ENCODE measurements at regions not wholly inside any gene's neighbourhood (a gene's known extent, or its start where the extent isn't known, plus 50 kb on each side); places are given as distances from the start of the nearest gene placed in this dataset.

DNA sequence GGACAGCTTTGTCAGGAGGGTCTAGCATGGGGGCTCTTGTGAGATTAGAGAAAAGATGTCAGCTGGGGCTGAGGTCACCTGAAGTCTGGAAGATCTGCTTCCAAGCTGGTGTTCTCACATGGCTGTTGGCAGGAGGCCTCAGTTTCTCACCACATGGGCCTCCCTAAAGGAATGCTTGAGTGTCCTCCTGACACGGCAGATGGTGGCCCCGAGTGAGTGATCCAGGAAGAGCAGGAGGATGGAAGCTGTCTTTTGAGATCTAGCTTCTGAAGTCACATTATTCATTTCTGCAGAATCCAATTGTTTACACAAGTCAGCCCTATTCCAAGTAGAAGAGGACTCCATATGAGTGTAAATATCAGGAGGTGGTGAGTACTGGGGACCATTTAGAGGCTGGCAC is 344.0 kb upstream of the PROK2 start:
- TF ChIP-seq, protein P1, sequence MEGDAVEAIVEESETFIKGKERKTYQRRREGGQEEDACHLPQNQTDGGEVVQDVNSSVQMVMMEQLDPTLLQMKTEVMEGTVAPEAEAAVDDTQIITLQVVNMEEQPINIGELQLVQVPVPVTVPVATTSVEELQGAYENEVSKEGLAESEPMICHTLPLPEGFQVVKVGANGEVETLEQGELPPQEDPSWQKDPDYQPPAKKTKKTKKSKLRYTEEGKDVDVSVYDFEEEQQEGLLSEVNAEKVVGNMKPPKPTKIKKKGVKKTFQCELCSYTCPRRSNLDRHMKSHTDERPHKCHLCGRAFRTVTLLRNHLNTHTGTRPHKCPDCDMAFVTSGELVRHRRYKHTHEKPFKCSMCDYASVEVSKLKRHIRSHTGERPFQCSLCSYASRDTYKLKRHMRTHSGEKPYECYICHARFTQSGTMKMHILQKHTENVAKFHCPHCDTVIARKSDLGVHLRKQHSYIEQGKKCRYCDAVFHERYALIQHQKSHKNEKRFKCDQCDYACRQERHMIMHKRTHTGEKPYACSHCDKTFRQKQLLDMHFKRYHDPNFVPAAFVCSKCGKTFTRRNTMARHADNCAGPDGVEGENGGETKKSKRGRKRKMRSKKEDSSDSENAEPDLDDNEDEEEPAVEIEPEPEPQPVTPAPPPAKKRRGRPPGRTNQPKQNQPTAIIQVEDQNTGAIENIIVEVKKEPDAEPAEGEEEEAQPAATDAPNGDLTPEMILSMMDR (IDR thresholded peaks at IDR 0.05): no peak
- no peak for TF ChIP-seq CHD2 (IDR thresholded peaks at IDR 0.05; ENCODE audit: low read length, partially characterized antibody)
- no peak for TF ChIP-seq GABPA (IDR thresholded peaks at IDR 0.05; ENCODE audit: low read depth)
